GM12874 (cell line): ENCODE measurements at regions not wholly inside any gene's neighbourhood (a gene's known extent, or its start where the extent isn't known, plus 50 kb on each side); places are given as distances from the start of the nearest gene placed in this dataset.

ENCODE experiments used
- CTCF ChIP-seq: IDR thresholded peaks from 2 replicates; pipeline ENCODE4 v1.5.1; 2011; ENCODE audit warnings: low read depth, mild to moderate bottlenecking, control low read depth, low read length, moderate library complexity; ENCODE audit not compliant: insufficient read depth

DNA sequence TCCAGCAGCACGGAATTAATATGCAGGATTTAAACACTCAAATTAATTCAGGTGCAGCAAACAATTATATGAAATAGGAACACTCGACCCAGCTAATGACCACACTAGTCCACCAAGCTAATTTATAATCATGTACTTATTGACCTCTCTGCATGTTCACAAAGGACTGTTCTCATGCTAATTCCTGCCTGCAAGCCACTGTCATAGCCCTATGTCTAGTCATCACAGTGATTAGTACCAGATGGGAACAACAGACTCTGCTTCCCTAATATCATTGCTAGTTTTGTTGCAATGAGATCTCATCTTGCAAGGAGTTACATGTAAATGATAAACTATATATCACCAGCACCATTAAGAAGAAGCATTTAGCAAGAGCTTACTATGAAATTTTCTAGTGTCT, 553.0 kb upstream of the GRAMD2B start:
- TF ChIP-seq CTCF = no peak

- TF ChIP-seq CTCF = no peak
Observed at GRCh38 chr5:125874057-125874456, 549.2 kb upstream of the GRAMD2B start.

DNA sequence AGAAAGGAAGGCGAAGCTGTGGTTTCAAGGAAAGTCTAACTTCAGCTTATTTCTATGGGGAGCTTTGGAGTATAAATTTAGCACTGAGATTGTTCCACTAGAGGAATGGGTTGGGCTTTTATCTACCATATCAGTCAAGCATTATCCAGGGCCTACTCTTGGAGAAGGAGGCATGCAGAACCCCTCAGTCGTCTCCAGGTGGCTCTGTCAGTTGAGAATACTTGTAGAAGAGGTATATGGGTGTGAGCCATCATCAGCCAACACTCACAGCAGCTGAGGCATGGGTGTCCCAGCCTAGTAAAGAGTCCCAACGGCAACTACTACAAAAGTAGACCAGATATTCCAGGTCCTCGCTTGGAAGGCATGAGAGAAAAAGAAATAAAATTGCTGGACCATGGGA, 548.5 kb upstream of the GRAMD2B start:
- no peak for TF ChIP-seq CTCF

- no peak for TF ChIP-seq CTCF
Observed at GRCh38 chr5:125877248-125877647, 546.0 kb upstream of the GRAMD2B start.

DNA sequence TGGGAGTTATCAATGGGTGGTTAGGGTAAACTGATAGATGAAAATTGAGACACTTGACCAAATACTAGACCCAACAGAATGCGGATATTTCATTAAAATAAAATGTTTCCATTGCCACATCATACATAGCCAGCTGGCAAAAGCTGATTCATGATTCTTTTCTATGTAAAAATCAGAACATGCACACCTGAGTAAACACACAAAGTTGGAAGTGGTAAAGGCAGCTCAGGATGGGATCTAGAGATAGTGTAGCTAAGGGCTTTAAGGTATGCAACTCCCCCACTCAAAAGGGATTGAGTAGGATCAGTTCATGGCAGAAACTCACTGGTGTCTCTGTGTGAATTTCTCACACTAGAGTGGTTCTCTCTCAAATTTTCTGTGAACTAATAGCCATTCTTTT, 541.1 kb upstream of the GRAMD2B start:
- TF ChIP-seq CTCF = no peak

DNA sequence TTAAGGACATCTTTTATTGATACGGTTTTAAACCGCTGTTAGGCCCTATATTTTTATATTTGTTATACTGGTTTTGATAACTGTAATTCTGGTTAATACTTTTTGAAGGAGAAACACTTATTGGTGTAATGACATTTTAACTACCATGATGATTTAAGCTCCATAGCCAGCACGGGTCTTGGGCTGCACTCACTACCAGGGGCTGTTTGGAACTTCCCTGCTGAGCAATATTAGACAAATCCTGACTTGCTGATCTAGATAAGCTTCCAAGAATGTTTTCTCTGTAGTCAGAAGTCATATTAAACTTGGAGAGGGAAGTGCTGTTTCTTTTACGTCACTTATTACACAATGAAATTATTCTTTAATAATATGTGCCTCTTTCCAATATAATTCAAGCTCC, 540.0 kb upstream of the GRAMD2B start:
- TF ChIP-seq CTCF = no peak

DNA sequence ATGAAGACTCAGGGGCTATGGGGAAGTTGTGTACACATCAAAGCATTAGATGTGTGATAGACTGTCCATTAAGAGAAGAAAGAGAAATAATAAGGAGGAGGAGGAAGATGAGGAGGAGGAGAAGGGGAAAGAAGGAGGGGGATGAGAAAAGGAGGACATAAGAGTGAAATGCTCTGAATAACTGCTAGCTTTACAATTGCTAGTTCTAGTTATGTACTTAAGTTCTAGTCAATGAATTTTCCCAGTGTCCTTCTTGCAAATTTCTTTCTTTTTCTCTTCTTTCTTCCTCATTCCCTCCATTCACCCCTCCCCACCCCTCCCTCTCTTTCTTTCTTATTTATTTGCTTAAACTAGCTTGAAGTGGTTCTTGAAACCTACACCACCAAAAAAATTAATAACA, 534.9 kb upstream of the GRAMD2B start:
- TF ChIP-seq CTCF = no peak

DNA sequence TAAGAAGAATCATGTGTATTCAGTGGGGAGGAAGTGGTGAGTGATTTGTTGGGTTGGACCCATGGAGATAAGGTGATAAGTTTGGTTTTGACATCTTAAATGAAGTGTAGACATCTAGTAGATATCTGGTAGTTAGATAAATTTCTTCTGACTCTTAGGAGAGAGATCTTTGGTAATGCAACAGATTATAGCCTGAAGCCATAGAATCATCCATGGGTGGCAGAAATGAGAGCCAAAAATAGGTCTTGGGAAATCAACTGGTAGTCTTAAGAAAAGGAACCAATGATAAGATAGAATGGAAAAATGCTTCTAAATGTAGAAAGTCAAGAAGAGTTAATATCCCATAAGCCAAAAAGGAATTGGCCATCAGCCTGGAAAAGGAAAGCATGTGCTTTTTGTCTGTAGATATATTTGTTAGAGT, 532.7 kb upstream of the GRAMD2B start:
- no peak for TF ChIP-seq CTCF
